ENCODE measurements at regions not wholly inside any gene's neighbourhood (a gene's known extent, or its start where the extent isn't known, plus 50 kb on each side); places are given as distances from the start of the nearest gene placed in this dataset.
"Not testable (repeated sequence)": the region's sequence is repeated elsewhere in the genome, so short reads cannot be mapped to it uniquely, and the experiment has no call there.

DNA sequence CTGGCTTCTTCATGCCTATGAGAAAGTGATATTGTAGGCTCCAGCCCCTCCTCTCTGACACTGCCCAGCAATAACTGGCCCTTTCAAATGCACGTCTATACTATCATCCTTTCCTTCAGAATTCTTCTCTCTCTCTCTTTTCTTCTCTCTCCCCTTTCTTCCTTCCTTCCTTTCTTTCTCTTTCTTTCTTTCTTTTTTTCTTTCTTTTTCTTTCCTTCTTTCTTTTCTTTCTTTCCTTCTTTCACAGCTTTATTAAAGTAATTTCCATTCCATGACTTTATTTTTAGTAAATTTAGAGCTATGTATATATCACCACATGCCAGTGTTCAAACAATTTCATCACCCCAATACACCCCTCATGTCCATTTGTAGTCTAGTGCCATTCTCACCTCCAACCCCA is 302.1 kb downstream of the RPAP3 start:
- H3K4me1 ChIP-seq (ENCODE audit: control insufficient read depth in 4 of 4, insufficient read depth in 4 of 4, low read length in 3 of 4): peaks cover 0 to 4% (median 0%) of the 10 kb centered on the region in 4 donors
- DNase-seq (ENCODE audit: low spot score): no peak
- no peaks in the 10 kb centered on the region for H3K36me3 ChIP-seq (ENCODE audit: control insufficient read depth in 4 of 4, insufficient read depth in 3 of 4, low read depth in 1 of 4, low read length in 3 of 4)
- H3K9me3 ChIP-seq (ENCODE audit: control insufficient read depth in 4 of 4, low read length in 3 of 4): no peaks in the 10 kb centered on the region
- H3K27me3 ChIP-seq (ENCODE audit: control insufficient read depth in 4 of 4, insufficient read depth in 4 of 4, low read length in 3 of 4): no peaks in the 10 kb centered on the region
- TF ChIP-seq RXRA (IDR thresholded peaks at IDR 0.05): no peak
- TF ChIP-seq FOXA1 (IDR thresholded peaks at IDR 0.05): no peak
- TF ChIP-seq, protein P1, sequence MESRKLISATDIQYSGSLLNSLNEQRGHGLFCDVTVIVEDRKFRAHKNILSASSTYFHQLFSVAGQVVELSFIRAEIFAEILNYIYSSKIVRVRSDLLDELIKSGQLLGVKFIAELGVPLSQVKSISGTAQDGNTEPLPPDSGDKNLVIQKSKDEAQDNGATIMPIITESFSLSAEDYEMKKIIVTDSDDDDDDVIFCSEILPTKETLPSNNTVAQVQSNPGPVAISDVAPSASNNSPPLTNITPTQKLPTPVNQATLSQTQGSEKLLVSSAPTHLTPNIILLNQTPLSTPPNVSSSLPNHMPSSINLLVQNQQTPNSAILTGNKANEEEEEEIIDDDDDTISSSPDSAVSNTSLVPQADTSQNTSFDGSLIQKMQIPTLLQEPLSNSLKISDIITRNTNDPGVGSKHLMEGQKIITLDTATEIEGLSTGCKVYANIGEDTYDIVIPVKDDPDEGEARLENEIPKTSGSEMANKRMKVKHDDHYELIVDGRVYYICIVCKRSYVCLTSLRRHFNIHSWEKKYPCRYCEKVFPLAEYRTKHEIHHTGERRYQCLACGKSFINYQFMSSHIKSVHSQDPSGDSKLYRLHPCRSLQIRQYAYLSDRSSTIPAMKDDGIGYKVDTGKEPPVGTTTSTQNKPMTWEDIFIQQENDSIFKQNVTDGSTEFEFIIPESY (IDR thresholded peaks at IDR 0.05): no peak
- TF ChIP-seq HNF4G (IDR thresholded peaks at IDR 0.05): no peak
- TF ChIP-seq NR2F2 (IDR thresholded peaks at IDR 0.05): no peak
- TF ChIP-seq CTCF (IDR thresholded peaks at IDR 0.05; ENCODE audit: low read depth, low read length, missing input control): no peak
- TF ChIP-seq FOXA2 (IDR thresholded peaks at IDR 0.05): no peak
- no peak for TF ChIP-seq MAX (IDR thresholded peaks at IDR 0.05)
- TF ChIP-seq EGR1 (IDR thresholded peaks at IDR 0.05; ENCODE audit: low read depth in 2 of 2): no peak
- TF ChIP-seq ATF3 (IDR thresholded peaks at IDR 0.05): no peak
- TF ChIP-seq JUND (IDR thresholded peaks at IDR 0.05): no peak
- TF ChIP-seq SP1 (IDR thresholded peaks at IDR 0.05): no peak
- no peak overlapping the region for H3K4me3 ChIP-seq (ENCODE audit: low read depth in 1 of 3, low read length in 3 of 3)
- no peak overlapping the region for H3K27ac ChIP-seq (ENCODE audit: low read depth in 1 of 2, low read length in 2 of 2)
- WGBS: 96% methylated on average over 1 of the region's 1 CpG
- no peak overlapping the region for H3K9ac ChIP-seq (ENCODE audit: low read depth in 1 of 2, low read length in 2 of 2)

DNA sequence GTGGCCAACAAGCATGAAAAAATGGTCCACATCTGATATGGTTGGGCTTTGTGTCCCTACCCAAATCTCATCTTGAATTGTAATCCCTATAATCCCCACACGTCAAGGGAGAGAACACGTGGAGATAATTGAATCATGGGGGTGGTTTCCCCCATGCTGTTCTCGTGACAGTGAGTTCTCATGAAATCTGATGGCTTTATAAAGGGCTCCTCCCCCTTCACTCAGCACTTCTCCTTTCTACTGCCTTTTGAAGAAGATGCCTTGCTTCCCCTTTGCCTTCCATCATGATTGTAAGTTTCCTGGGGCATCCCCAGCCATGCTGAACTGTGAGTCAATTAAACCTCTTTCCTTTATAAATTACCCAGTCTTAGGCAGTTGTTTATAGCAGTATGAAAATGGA is 304.6 kb downstream of the RPAP3 start:
- H3K27ac ChIP-seq (ENCODE audit: low read depth in 1 of 2, low read length in 2 of 2); H3K9me3 ChIP-seq (ENCODE audit: control insufficient read depth in 4 of 4, low read length in 3 of 4); H3K9ac ChIP-seq (ENCODE audit: low read depth in 1 of 2, low read length in 2 of 2); DNase-seq (ENCODE audit: low spot score); H3K27me3 ChIP-seq (ENCODE audit: control insufficient read depth in 4 of 4, insufficient read depth in 4 of 4, low read length in 3 of 4); H3K4me3 ChIP-seq (ENCODE audit: low read depth in 1 of 3, low read length in 3 of 3); H3K36me3 ChIP-seq (ENCODE audit: control insufficient read depth in 4 of 4, insufficient read depth in 3 of 4, low read depth in 1 of 4, low read length in 3 of 4); H3K4me1 ChIP-seq (ENCODE audit: control insufficient read depth in 4 of 4, insufficient read depth in 4 of 4, low read length in 3 of 4): not testable (repeated sequence)
- WGBS: 84% methylated on average over 3 of the region's 3 CpGs

GRCh38 chr12:47400266-47400665 is 305.6 kb downstream of the RPAP3 start:
- no peaks in the 10 kb centered on the region for H3K36me3 ChIP-seq (ENCODE audit: control insufficient read depth in 4 of 4, insufficient read depth in 3 of 4, low read depth in 1 of 4, low read length in 3 of 4)
- no peak for DNase-seq (ENCODE audit: low spot score)
- H3K4me3 ChIP-seq (ENCODE audit: low read depth in 1 of 3, low read length in 3 of 3): no peak overlapping the region
- H3K4me1 ChIP-seq (ENCODE audit: control insufficient read depth in 4 of 4, insufficient read depth in 4 of 4, low read length in 3 of 4): peaks cover 0 to 8% (median 3%) of the 10 kb centered on the region in 4 donors
- no peaks in the 10 kb centered on the region for H3K9me3 ChIP-seq (ENCODE audit: control insufficient read depth in 4 of 4, low read length in 3 of 4)
- H3K27me3 ChIP-seq (ENCODE audit: control insufficient read depth in 4 of 4, insufficient read depth in 4 of 4, low read length in 3 of 4): no peaks in the 10 kb centered on the region
- H3K9ac ChIP-seq (ENCODE audit: low read depth in 1 of 2, low read length in 2 of 2): no peak overlapping the region
- 81% methylated on average over 1 of the region's 1 CpG for WGBS
- no peak overlapping the region for H3K27ac ChIP-seq (ENCODE audit: low read depth in 1 of 2, low read length in 2 of 2)
- TF ChIP-seq ATF3 (IDR thresholded peaks at IDR 0.05): no peak
- no peak for TF ChIP-seq EGR1 (IDR thresholded peaks at IDR 0.05; ENCODE audit: low read depth in 2 of 2)
- TF ChIP-seq CTCF (IDR thresholded peaks at IDR 0.05; ENCODE audit: low read depth, low read length, missing input control): no peak
- no peak for TF ChIP-seq RXRA (IDR thresholded peaks at IDR 0.05)
- TF ChIP-seq RAD21 (IDR thresholded peaks at IDR 0.05): no peak
- no peak for TF ChIP-seq TAF1 (conservative IDR thresholded peaks at IDR 0.05)
- no peak for TF ChIP-seq HNF4G (IDR thresholded peaks at IDR 0.05)
- TF ChIP-seq, protein P1 (IDR thresholded peaks at IDR 0.05): no peak
- no peak for TF ChIP-seq SP1 (IDR thresholded peaks at IDR 0.05)
- TF ChIP-seq FOXA1 (IDR thresholded peaks at IDR 0.05): no peak
- TF ChIP-seq MAX (IDR thresholded peaks at IDR 0.05): no peak
